NB4 (cell line): ENCODE measurements at regions not wholly inside any gene's neighbourhood (a gene's known extent, or its start where the extent isn't known, plus 50 kb on each side); places are given as distances from the start of the nearest gene placed in this dataset.
"Not testable (repeated sequence)": the region's sequence is repeated elsewhere in the genome, so short reads cannot be mapped to it uniquely, and the experiment has no call there.

Experiments used
- DNase-seq: peaks from one replicate; pipeline ENCODE4 v3.0.0; 2010; ENCODE audit warnings: low read depth
- H3K4me3 ChIP-seq: one replicate; pipeline ENCODE4 v1.5.1; 2011; ENCODE audit warnings: mild to moderate bottlenecking, low read depth, low read length, moderate library complexity
- CTCF ChIP-seq: IDR thresholded peaks from one replicate; pipeline ENCODE4 v1.5.1; 2012; ENCODE audit warnings: low read depth, low read length
- MAX ChIP-seq: IDR thresholded peaks from 2 replicates; pipeline ENCODE4 v1.6.1; 2011; ENCODE audit warnings: low read depth, low read length
- MYC ChIP-seq: IDR thresholded peaks from 2 replicates; pipeline ENCODE4 v1.6.1; 2011; ENCODE audit warnings: low read depth, low read length
- POLR2A ChIP-seq: IDR thresholded peaks from 2 replicates; pipeline ENCODE4 v1.6.1; 2011; ENCODE audit warnings: mild to moderate bottlenecking; ENCODE audit not compliant: insufficient read length; ENCODE audit errors: extremely low read depth

GRCh38 chr6:63023726-63024125 lies 187.5 kb upstream of the FKBP1C start:
- no peak for DNase-seq
- H3K4me3 ChIP-seq, result no peak overlapping the region
- TF ChIP-seq CTCF (no peak), MAX (no peak), MYC (no peak), POLR2A (no peak)

- no peak overlapping the region for H3K4me3 ChIP-seq
- no peak for DNase-seq
- no peak for TF ChIP-seq MAX
- TF ChIP-seq CTCF, result no peak
- TF ChIP-seq MYC, result no peak
- TF ChIP-seq POLR2A, result no peak
Measured at GRCh38 chr6:63049216-63049615, 162.1 kb upstream of the FKBP1C start.

GRCh38 chr6:63053206-63053605 lies 158.1 kb upstream of the FKBP1C start:
- not testable (repeated sequence) for H3K4me3 ChIP-seq, DNase-seq

GRCh38 chr6:63058601-63059000 lies 152.7 kb upstream of the FKBP1C start:
- TF ChIP-seq MYC (no peak), POLR2A (no peak)
- DNase-seq, result peak; percentile 59

GRCh38 chr6:63063631-63064271 lies 147.5 kb upstream of the FKBP1C start:
- no peak for TF ChIP-seq MYC
- TF ChIP-seq POLR2A, result no peak
- TF ChIP-seq CTCF, result no peak
- TF ChIP-seq MAX, result no peak
- no peak overlapping the region for H3K4me3 ChIP-seq

More at GRCh38 chr6:63058601-63059000, 152.7 kb upstream of the FKBP1C start:
- H3K4me3 ChIP-seq, result no peak overlapping the region

GRCh38 chr6:63066055-63066704 lies 145.1 kb upstream of the FKBP1C start:
- DNase-seq, result peak; percentile 40
- peak; percentile 16 for TF ChIP-seq CTCF
- no peak for TF ChIP-seq MYC
- no peak for TF ChIP-seq POLR2A
- peak; percentile 14; the same call in 1 of the 2 replicates for TF ChIP-seq MAX
- H3K4me3 ChIP-seq, result no peak overlapping the region

More at GRCh38 chr6:63063631-63064271, 147.5 kb upstream of the FKBP1C start:
- DNase-seq, result no peak

- H3K4me3 ChIP-seq, result no peak overlapping the region
- TF ChIP-seq POLR2A (no peak), MYC (no peak)
- no peak for DNase-seq
Measured at GRCh38 chr6:63094947-63095346, 116.3 kb upstream of the FKBP1C start.
